HL-60 (cell line): ENCODE measurements at regions not wholly inside any gene's neighbourhood (a gene's known extent, or its start where the extent isn't known, plus 50 kb on each side); places are given as distances from the start of the nearest gene placed in this dataset.
A peak's percentile ranks its signal among the peaks of the same experiment; 100 is the strongest.

ENCODE experiments used
- DNase-seq, 2 experiments: peaks; one replicate each; pipeline ENCODE4 v3.0.0-alpha.2; 2010 to 2020; ENCODE audit warnings: low read depth in 1 of 2, low spot score in 1 of 2
- H3K27ac ChIP-seq: fragments of 250-450 bp; sonication (Bioruptor Pico); replicated peaks from 2 replicates; pipeline ENCODE4 v1.5.1; 2020; ENCODE audit warnings: mild to moderate bottlenecking, moderate library complexity
- H3K27me3 ChIP-seq: fragments of 250-450 bp; sonication (Bioruptor Pico); 2 replicates; pipeline ENCODE4 v1.5.1; 2021; ENCODE audit warnings: mild to moderate bottlenecking, moderate library complexity; ENCODE audit not compliant: insufficient read depth, poor library complexity, severe bottlenecking
- H3K4me3 ChIP-seq: replicated peaks from 2 replicates; pipeline ENCODE4 v1.5.1; 2011; ENCODE audit warnings: mild to moderate bottlenecking, control low read depth, low read length; ENCODE audit not compliant: insufficient read depth
- CTCF ChIP-seq: IDR thresholded peaks from one replicate; pipeline ENCODE4 v1.5.1; 2011; ENCODE audit warnings: low read length, control low read depth, inconsistent platforms; ENCODE audit not compliant: insufficient read depth
- GABPA ChIP-seq: IDR thresholded peaks from 2 replicates; pipeline ENCODE4 v1.6.1; 2012; ENCODE audit warnings: low read depth
- POLR2AphosphoS5 ChIP-seq: IDR thresholded peaks from 2 replicates; pipeline ENCODE4 v1.6.1; 2012; ENCODE audit warnings: low read depth
- REST ChIP-seq: IDR thresholded peaks from 2 replicates; pipeline ENCODE4 v1.6.1; 2012; ENCODE audit warnings: low read depth; ENCODE audit not compliant: insufficient replicate concordance
- SPI1 ChIP-seq: IDR thresholded peaks from 2 replicates; pipeline ENCODE4 v1.6.1; 2012; ENCODE audit warnings: low read depth, mild to moderate bottlenecking, borderline replicate concordance

GRCh38 chr9:106467865-106468164 is 395.2 kb upstream of the ZNF462 start:
- no peak overlapping the region for H3K27ac ChIP-seq
- H3K4me3 ChIP-seq, result no peak overlapping the region
- H3K27me3 ChIP-seq, result no peaks in the 10 kb centered on the region
- TF ChIP-seq GABPA (no peak), POLR2AphosphoS5 (no peak), REST (no peak), SPI1 (no peak), CTCF (no peak)
- DNase-seq, result peak in 1 of 2 experiments; percentile 8

- DNase-seq, result no peak
- H3K27me3 ChIP-seq, result no peaks in the 10 kb centered on the region
- TF ChIP-seq CTCF (no peak), GABPA (no peak), POLR2AphosphoS5 (no peak), REST (no peak), SPI1 (no peak)
- no peak overlapping the region for H3K27ac ChIP-seq
- H3K4me3 ChIP-seq, result no peak overlapping the region
These were observed 394.5 kb upstream of the ZNF462 start for GRCh38 chr9:106468431-106468830.

DNA sequence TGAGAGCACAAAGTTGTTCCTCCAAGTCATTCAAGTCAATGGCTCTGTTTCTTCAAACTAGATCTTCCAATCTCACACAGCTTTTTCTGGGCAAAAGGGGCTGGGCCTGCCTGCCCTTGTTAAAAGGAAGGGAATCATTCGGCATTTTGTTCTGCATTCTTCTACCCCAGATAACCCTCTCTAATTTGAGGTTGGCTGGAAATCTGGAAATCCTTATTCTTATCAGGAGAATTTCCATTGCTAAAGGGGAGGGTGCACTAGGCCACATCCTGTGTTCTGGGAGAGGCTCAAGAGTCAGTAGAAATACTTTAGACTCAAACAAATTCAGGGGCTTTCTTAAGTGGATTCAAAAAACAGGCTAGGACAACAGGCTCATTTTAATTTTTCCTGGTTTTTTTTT is 384.7 kb upstream of the ZNF462 start:
- H3K4me3 ChIP-seq, result no peak overlapping the region

More for the DNA sequence above, 384.7 kb upstream of the ZNF462 start:
- H3K27me3 ChIP-seq, result no peaks in the 10 kb centered on the region
- DNase-seq, result no peak
- no peak for TF ChIP-seq CTCF
- no peak for TF ChIP-seq SPI1
- no peak for TF ChIP-seq POLR2AphosphoS5
- no peak for TF ChIP-seq GABPA
- TF ChIP-seq REST, result no peak
- H3K27ac ChIP-seq, result no peak overlapping the region
